Hepatocyte (in vitro differentiated cells): ENCODE measurements at regions not wholly inside any gene's neighbourhood (a gene's known extent, or its start where the extent isn't known, plus 50 kb on each side); places are given as distances from the start of the nearest gene placed in this dataset.

Experiments used
- DNase-seq: peaks from one replicate; pipeline ENCODE4 v3.0.0-alpha.2; 2016; ENCODE audit warnings: low spot score
- H2AFZ ChIP-seq: fragments of 200-600 bp; sonication (generic); 2 replicates; pipeline ENCODE4 v1.6.0; 2016; ENCODE audit warnings: antibody characterized with exemption, mild to moderate bottlenecking
- H3K27ac ChIP-seq: fragments of 200-600 bp; sonication (generic); 2 replicates; pipeline ENCODE4 v1.5.1; 2016; ENCODE audit warnings: mild to moderate bottlenecking
- H3K27me3 ChIP-seq: fragments of 200-600 bp; sonication (generic); 2 replicates; pipeline ENCODE4 v1.6.1; 2016
- H3K36me3 ChIP-seq: fragments of 200-600 bp; sonication (generic); replicated peaks from 2 replicates; pipeline ENCODE4 v1.5.1; 2016; ENCODE audit warnings: low read depth; ENCODE audit not compliant: insufficient read depth
- H3K4me1 ChIP-seq: fragments of 200-600 bp; sonication (generic); 2 replicates; pipeline ENCODE4 v1.5.1; 2016; ENCODE audit warnings: mild to moderate bottlenecking, moderate library complexity; ENCODE audit not compliant: insufficient read depth
- H3K4me2 ChIP-seq: fragments of 200-600 bp; sonication (generic); 2 replicates; pipeline ENCODE4 v1.6.0; 2016
- H3K4me3 ChIP-seq: fragments of 200-600 bp; sonication (generic); 2 replicates; pipeline ENCODE4 v1.5.1; 2016; ENCODE audit warnings: mild to moderate bottlenecking
- H3K79me2 ChIP-seq: fragments of 200-600 bp; sonication (generic); 2 replicates; pipeline ENCODE4 v1.6.0; 2017; ENCODE audit warnings: mild to moderate bottlenecking
- H3K9me2 ChIP-seq: fragments of 200-600 bp; sonication (generic); replicated peaks from 2 replicates; pipeline ENCODE4 v1.6.0; 2017; ENCODE audit warnings: mild to moderate bottlenecking; ENCODE audit not compliant: insufficient read depth
- H3K9me3 ChIP-seq: fragments of 200-600 bp; sonication (generic); 2 replicates; pipeline ENCODE4 v1.5.1; 2016; ENCODE audit warnings: low read depth, mild to moderate bottlenecking
- H4K20me1 ChIP-seq: fragments of 200-600 bp; sonication (generic); 2 replicates; pipeline ENCODE4 v1.6.0; 2016; ENCODE audit warnings: mild to moderate bottlenecking; ENCODE audit not compliant: insufficient read depth, poor library complexity, severe bottlenecking
- CTCF ChIP-seq: fragments of 200-600 bp; sonication (generic); IDR thresholded peaks from 2 replicates; pipeline ENCODE4 v1.5.1; 2016; ENCODE audit warnings: antibody characterized with exemption, mild to moderate bottlenecking; ENCODE audit not compliant: poor library complexity
- EZH2 ChIP-seq: fragments of 200-600 bp; sonication (generic); IDR thresholded peaks from 2 replicates; pipeline ENCODE4 v1.6.1; 2016; ENCODE audit warnings: antibody characterized with exemption, mild to moderate bottlenecking, borderline replicate concordance
- EZH2phosphoT487 ChIP-seq: fragments of 200-600 bp; sonication (generic); IDR thresholded peaks from one replicate; pipeline ENCODE4 v1.6.1; 2018; ENCODE audit warnings: antibody characterized with exemption, mild to moderate bottlenecking, low read depth, moderate library complexity; ENCODE audit not compliant: unreplicated experiment, severe bottlenecking
- WGBS: methylation state at CpG from one replicate; pipeline ENCODE4 v1.1.6; 2016; ENCODE audit warnings: low lambda C conversion rate; ENCODE audit errors: missing lambda C conversion rate; 5-methylcytosine and 5-hydroxymethylcytosine counted together

- Histone ChIP-seq H3K4me1 (no peaks in the 10 kb centered on the region), H3K9me3 (no peaks in the 10 kb centered on the region), H3K9me2 (no peaks in the 10 kb centered on the region), H2AFZ (no peak overlapping the region), H3K79me2 (no peaks in the 10 kb centered on the region), H4K20me1 (no peaks in the 10 kb centered on the region), H3K36me3 (no peaks in the 10 kb centered on the region), H3K4me2 (no peak overlapping the region), H3K4me3 (no peak overlapping the region), H3K27ac (no peak overlapping the region), H3K27me3 (no peaks in the 10 kb centered on the region)
- DNase-seq, result no peak
- 71% methylated on average over 1 of the region's 1 CpG for WGBS
- no peak for TF ChIP-seq EZH2phosphoT487
- TF ChIP-seq CTCF, result no peak
- TF ChIP-seq EZH2, result no peak
Observed at GRCh38 chr20:21796059-21796458, 90.6 kb downstream of the PAX1 start.

- H3K36me3 ChIP-seq, result no peaks in the 10 kb centered on the region
- no peaks in the 10 kb centered on the region for H3K4me1 ChIP-seq
- H3K9me2 ChIP-seq, result no peaks in the 10 kb centered on the region
- H3K27ac ChIP-seq, result no peak overlapping the region
- H3K4me3 ChIP-seq, result no peak overlapping the region
- no peaks in the 10 kb centered on the region for H4K20me1 ChIP-seq
- no peak overlapping the region for H3K4me2 ChIP-seq
- H3K9me3 ChIP-seq, result no peaks in the 10 kb centered on the region
- no peaks in the 10 kb centered on the region for H3K27me3 ChIP-seq
- DNase-seq, result no peak
- H2AFZ ChIP-seq, result no peak overlapping the region
- TF ChIP-seq EZH2phosphoT487 (no peak), CTCF (no peak), EZH2 (no peak)
- no peaks in the 10 kb centered on the region for H3K79me2 ChIP-seq
- 85% methylated on average over 6 of the region's 6 CpGs for WGBS
Observed at GRCh38 chr20:21788082-21788481, 82.6 kb downstream of the PAX1 start.

- Histone ChIP-seq H3K4me1 (no peaks in the 10 kb centered on the region), H3K4me2 (no peak overlapping the region), H3K79me2 (no peaks in the 10 kb centered on the region), H3K27me3 (no peaks in the 10 kb centered on the region), H3K27ac (no peak overlapping the region), H3K4me3 (no peak overlapping the region), H3K36me3 (no peaks in the 10 kb centered on the region), H4K20me1 (no peaks in the 10 kb centered on the region), H2AFZ (no peak overlapping the region), H3K9me2 (no peaks in the 10 kb centered on the region), H3K9me3 (no peaks in the 10 kb centered on the region)
- TF ChIP-seq EZH2phosphoT487 (no peak), EZH2 (no peak), CTCF (no peak)
- 78% methylated on average over 24 of the region's 24 CpGs for WGBS
- DNase-seq, result no peak
Observed at GRCh38 chr20:21781446-21782075, 76.1 kb downstream of the PAX1 start.

GRCh38 chr20:21780528-21780927 is 75.1 kb downstream of the PAX1 start:
- no peak overlapping the region for H3K4me3 ChIP-seq
- no peak overlapping the region for H2AFZ ChIP-seq
- no peak overlapping the region for H3K27ac ChIP-seq
- H3K4me2 ChIP-seq, result no peak overlapping the region
- no peaks in the 10 kb centered on the region for H3K9me2 ChIP-seq
- H3K4me1 ChIP-seq, result no peaks in the 10 kb centered on the region
- 71% methylated on average over 4 of the region's 4 CpGs for WGBS
- H4K20me1 ChIP-seq, result no peaks in the 10 kb centered on the region
- no peaks in the 10 kb centered on the region for H3K27me3 ChIP-seq
- no peak for DNase-seq
- H3K36me3 ChIP-seq, result no peaks in the 10 kb centered on the region
- no peak for TF ChIP-seq EZH2phosphoT487
- TF ChIP-seq CTCF, result no peak
- no peak for TF ChIP-seq EZH2
- no peaks in the 10 kb centered on the region for H3K79me2 ChIP-seq
- H3K9me3 ChIP-seq, result no peaks in the 10 kb centered on the region
